GM12892 (cell line): ENCODE measurements at regions not wholly inside any gene's neighbourhood (a gene's known extent, or its start where the extent isn't known, plus 50 kb on each side); places are given as distances from the start of the nearest gene placed in this dataset.
"Not testable (repeated sequence)": the region's sequence is repeated elsewhere in the genome, so short reads cannot be mapped to it uniquely, and the experiment has no call there.

ENCODE experiments used
- POLR2A ChIP-seq: IDR thresholded peaks from 2 replicates; pipeline ENCODE4 v1.6.1; 2011; ENCODE audit warnings: low read depth, low read length, control low read depth
- POLR2AphosphoS5 ChIP-seq: IDR thresholded peaks from 2 replicates; pipeline ENCODE4 v1.6.1; 2011; ENCODE audit warnings: low read depth, low read length, control low read depth
- TAF1 ChIP-seq: IDR thresholded peaks from 2 replicates; pipeline ENCODE4 v1.6.1; 2011; ENCODE audit warnings: low read depth, mild to moderate bottlenecking, control low read depth, low read length, borderline replicate concordance

DNA sequence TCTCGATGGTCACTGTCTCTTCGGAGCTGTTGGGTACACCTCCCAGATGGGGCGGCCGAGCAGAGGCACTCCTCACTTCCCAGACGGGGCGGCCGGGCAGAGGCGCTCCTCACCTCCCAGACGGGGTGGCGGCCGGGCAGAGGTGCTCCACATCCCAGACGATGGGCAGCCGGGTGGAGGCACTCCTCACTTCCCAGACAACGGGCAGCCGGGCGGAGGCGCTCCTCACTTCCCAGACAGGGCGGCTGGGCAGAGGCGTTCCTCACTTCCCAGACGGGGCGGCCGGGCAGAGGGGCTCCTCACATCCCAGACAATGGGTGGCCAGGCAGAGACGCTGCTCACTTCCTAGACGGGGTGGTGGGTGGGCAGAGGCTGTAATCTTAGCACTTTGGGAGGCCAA lies 112.6 kb upstream of the EGR2 start:
- TF ChIP-seq POLR2A, POLR2AphosphoS5, TAF1: not testable (repeated sequence)
